Osteocyte (in vitro differentiated cells): ENCODE measurements at regions not wholly inside any gene's neighbourhood (a gene's known extent, or its start where the extent isn't known, plus 50 kb on each side); places are given as distances from the start of the nearest gene placed in this dataset.
A peak's percentile ranks its signal among the peaks of the same experiment; 100 is the strongest.

Experiments
- DNase-seq: peaks from one replicate; pipeline ENCODE4 v3.0.0; 2021; ENCODE audit warnings: mixed read lengths; ENCODE audit not compliant: unreplicated experiment; ENCODE audit errors: extremely low spot score
- H3K27ac Mint-ChIP-seq: one replicate; pipeline ENCODE4 v1.8.0; 2021; ENCODE audit warnings: mild to moderate bottlenecking, mixed read lengths; ENCODE audit not compliant: unreplicated experiment
- H3K27me3 Mint-ChIP-seq: one replicate; pipeline ENCODE4 v1.8.0; 2021; ENCODE audit warnings: mixed read lengths; ENCODE audit not compliant: unreplicated experiment
- H3K36me3 Mint-ChIP-seq: one replicate; pipeline ENCODE4 v1.8.0; 2021; ENCODE audit warnings: mixed read lengths; ENCODE audit not compliant: unreplicated experiment
- H3K4me1 Mint-ChIP-seq: one replicate; pipeline ENCODE4 v1.8.0; 2021; ENCODE audit warnings: mixed read lengths; ENCODE audit not compliant: unreplicated experiment
- H3K4me3 Mint-ChIP-seq: one replicate; pipeline ENCODE4 v1.8.0; 2021; ENCODE audit warnings: mild to moderate bottlenecking, moderate library complexity, mixed read lengths; ENCODE audit not compliant: unreplicated experiment
- H3K9me3 Mint-ChIP-seq: one replicate; pipeline ENCODE4 v1.8.0; 2021; ENCODE audit warnings: mixed read lengths; ENCODE audit not compliant: unreplicated experiment
- TF ChIP-seq, protein P1 (sequence below): fragments of 200-600 bp; sonication (generic); IDR thresholded peaks from 2 replicates; pipeline ENCODE4 v1.5.0; 2021; ENCODE audit warnings: antibody characterized with exemption, mild to moderate bottlenecking, moderate library complexity

DNA sequence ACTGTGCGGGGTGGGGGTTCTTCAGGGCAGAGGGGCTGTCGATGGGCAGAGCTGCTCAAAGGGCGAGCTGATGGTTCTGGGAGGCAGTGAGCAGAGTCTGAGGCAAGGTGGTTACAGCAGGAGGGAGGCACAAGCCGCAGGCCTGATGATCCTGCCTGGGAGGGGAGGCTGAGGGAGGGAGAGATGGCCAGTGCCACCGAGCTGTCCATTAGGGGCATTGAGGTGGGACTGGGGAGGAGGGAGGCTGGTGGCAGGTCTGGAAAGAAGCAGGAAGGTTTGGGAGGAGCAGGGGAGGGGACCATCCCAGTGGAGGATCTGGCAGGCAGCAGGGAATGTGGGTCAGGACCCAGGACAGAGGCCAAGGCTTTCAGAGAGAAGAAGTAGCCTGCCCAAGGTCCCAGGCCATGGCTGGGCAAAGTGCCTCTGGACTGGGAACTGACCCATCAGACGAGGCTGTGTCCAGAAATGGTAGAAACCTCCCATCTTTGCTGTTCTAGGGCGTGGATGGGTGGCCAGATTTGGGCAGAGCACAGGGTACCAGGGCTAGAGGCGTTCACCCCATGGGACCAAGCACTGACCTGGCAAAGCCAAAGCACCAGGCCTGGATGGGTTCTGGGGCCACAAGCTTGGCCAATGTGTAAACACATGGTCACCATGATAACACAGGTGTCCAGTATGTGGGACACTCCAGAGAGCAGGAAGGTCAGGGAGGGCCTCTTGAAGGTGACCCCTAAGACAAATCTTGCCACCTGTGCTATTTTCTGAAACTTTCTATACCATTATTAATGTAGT, 55.5 kb downstream of the INHBB start:
- H3K9me3 Mint-ChIP-seq: no peaks in the 10 kb centered on the region
- H3K27ac Mint-ChIP-seq: no peak overlapping the region
- no peak overlapping the region for H3K4me3 Mint-ChIP-seq
- TF ChIP-seq, protein P1, sequence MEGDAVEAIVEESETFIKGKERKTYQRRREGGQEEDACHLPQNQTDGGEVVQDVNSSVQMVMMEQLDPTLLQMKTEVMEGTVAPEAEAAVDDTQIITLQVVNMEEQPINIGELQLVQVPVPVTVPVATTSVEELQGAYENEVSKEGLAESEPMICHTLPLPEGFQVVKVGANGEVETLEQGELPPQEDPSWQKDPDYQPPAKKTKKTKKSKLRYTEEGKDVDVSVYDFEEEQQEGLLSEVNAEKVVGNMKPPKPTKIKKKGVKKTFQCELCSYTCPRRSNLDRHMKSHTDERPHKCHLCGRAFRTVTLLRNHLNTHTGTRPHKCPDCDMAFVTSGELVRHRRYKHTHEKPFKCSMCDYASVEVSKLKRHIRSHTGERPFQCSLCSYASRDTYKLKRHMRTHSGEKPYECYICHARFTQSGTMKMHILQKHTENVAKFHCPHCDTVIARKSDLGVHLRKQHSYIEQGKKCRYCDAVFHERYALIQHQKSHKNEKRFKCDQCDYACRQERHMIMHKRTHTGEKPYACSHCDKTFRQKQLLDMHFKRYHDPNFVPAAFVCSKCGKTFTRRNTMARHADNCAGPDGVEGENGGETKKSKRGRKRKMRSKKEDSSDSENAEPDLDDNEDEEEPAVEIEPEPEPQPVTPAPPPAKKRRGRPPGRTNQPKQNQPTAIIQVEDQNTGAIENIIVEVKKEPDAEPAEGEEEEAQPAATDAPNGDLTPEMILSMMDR: no peak
- peak; percentile 49 for DNase-seq
- H3K4me1 Mint-ChIP-seq: peaks cover 8% of the 10 kb centered on the region
- peaks cover 37% of the 10 kb centered on the region for H3K27me3 Mint-ChIP-seq
- no peaks in the 10 kb centered on the region for H3K36me3 Mint-ChIP-seq

DNA sequence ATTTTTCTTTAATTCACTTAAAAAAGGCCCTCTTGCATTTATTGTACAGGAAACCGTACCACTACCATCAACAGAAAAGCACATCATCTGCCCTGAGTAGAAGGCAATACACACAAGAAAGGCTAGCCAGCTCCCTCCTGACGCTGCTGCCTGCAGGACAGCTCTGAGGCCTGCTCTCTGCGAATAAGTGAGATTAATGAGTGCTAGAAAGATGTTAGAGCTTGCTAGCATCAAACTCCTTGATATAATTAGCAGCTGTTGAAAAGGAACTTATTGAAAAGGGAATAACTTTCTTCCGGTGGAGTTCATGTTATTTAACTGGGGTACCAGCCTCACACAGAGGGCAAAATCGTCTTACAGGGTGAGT, 56.1 kb downstream of the INHBB start:
- Mint-ChIP-seq H3K27ac (no peak overlapping the region), H3K36me3 (no peaks in the 10 kb centered on the region), H3K4me1 (peaks cover 7% of the 10 kb centered on the region), H3K27me3 (peaks cover 42% of the 10 kb centered on the region), H3K9me3 (no peaks in the 10 kb centered on the region), H3K4me3 (no peak overlapping the region)
- TF ChIP-seq, protein P1: no peak
- no peak for DNase-seq

DNA sequence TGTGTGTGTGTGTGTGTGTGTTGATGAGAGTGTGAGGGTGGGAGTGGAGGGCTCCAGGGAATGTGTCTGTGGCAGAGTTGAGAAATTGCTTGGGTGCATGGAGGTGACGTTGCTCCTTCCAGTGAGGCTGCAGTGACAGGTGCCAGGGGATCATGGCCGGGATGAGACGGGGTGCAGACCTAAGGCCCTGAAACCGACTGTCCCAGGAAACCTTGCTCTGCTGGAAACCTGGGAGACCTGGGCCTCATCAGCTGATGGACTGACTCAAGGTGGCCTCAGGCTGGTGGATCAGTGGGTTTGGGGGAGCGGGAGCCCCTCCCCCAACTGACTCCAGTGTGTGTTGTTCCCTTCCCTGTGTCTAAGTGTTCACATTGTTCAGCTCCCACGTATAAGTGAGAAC, 56.6 kb downstream of the INHBB start:
- H3K4me3 Mint-ChIP-seq: no peak overlapping the region
- no peaks in the 10 kb centered on the region for H3K9me3 Mint-ChIP-seq
- no peaks in the 10 kb centered on the region for H3K36me3 Mint-ChIP-seq
- peaks cover 45% of the 10 kb centered on the region for H3K27me3 Mint-ChIP-seq
- TF ChIP-seq, protein P1: no peak
- DNase-seq: peak; percentile 53
- H3K4me1 Mint-ChIP-seq: peaks cover 5% of the 10 kb centered on the region
- no peak overlapping the region for H3K27ac Mint-ChIP-seq

DNA sequence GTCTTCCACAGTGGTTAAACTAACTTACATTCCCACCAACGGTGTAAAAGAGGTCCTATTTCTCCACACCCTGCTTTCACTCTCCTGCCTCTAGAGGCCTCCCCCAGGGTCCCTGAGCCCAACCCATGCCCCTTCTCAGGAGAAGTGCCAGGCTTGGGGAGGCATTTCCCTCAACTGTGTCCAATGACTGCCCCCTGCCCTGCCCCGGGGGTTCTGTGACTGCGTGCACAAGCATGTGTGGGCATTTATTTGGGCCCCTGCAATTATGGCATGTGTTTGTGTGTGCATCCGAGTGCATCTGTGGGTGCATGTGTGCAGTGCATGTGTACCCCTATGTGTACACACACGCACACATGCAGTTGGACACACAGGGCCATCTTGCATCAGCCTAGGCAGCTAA, 57.3 kb downstream of the INHBB start:
- DNase-seq: peak; percentile 57
- Mint-ChIP-seq H3K36me3 (no peaks in the 10 kb centered on the region), H3K27ac (no peak overlapping the region), H3K27me3 (peaks cover 46% of the 10 kb centered on the region), H3K4me3 (no peak overlapping the region), H3K9me3 (peaks cover under 1% of the 10 kb centered on the region), H3K4me1 (peaks cover 2% of the 10 kb centered on the region)
- TF ChIP-seq, protein P1: no peak

DNA sequence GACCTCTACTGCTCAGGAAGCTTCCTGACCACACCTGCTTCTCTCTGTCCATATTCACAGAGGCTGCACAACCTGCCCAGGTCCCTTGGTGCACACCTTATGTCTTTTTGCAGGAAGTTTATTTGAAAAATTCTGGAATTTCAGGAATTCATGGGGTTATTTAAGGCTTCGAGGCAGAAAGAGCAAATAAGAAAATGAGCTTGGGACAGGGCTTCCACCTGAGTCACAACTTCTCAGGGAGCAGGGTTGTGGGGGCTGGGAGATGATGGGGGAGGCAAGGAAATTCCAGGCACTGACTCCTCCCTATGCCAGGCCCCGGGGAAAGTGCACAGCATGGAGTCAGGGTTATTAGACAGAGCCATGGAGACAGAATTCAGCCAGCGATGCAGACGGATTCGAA, 57.7 kb downstream of the INHBB start:
- peaks cover 46% of the 10 kb centered on the region for H3K27me3 Mint-ChIP-seq
- H3K27ac Mint-ChIP-seq: no peak overlapping the region
- no peak overlapping the region for H3K4me3 Mint-ChIP-seq
- peak; percentile 46 for DNase-seq
- no peaks in the 10 kb centered on the region for H3K4me1 Mint-ChIP-seq
- no peaks in the 10 kb centered on the region for H3K36me3 Mint-ChIP-seq
- peaks cover 4% of the 10 kb centered on the region for H3K9me3 Mint-ChIP-seq
- TF ChIP-seq, protein P1: no peak
